ENCODE measurements at regions not wholly inside any gene's neighbourhood (a gene's known extent, or its start where the extent isn't known, plus 50 kb on each side); places are given as distances from the start of the nearest gene placed in this dataset.

- no peak for DNase-seq
Observed at GRCh38 chr16:77594799-77595596, 127.3 kb upstream of the NUDT7 start.

DNA sequence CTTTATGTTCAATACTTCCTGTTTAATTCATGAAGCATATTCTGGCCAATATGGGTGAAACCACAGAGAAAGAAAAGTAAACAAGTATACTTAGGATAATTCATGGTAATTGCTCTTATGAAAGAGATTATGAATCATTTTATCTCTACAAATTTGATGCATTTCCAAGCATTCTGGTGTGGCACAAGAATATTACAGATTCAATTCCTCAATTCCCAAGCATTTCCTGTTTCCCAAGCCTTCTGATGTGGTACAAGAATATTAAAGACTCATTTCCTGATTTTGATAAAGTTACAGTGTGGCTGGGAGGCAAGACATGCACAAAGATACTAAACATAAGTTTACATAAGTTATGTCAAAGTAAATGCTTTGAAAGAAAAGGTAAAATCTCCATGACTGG lies 126.1 kb upstream of the NUDT7 start:
- no peak for DNase-seq

DNA sequence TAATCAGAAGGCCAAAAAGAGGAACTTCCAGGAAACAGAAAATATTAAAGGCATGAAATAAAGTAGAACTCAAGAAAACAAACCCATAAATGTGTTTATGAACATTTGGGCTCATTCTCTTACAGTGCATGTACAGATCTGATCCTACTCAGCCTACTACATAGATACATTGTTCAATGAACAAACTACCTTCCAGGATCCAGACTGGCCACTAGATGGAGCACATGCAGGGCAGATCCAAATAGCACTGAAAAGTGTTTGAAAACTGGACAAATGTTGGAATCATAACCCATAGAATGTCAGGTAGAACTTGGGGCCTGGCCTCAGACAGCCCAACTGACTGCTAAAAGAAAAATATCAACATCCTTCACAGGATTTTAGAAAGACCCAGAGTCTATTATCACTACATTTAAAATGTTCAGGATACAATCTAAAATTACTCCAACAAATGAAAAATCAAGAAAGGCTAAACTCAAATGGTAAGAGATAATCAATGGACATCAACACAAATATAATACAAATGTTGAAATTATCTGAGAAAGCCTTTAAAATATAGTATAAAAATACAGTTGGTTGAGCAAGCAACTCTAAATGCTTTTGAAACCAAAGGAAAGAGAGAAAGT lies 122.4 kb upstream of the NUDT7 start:
- DNase-seq: peak; percentile 22

DNA sequence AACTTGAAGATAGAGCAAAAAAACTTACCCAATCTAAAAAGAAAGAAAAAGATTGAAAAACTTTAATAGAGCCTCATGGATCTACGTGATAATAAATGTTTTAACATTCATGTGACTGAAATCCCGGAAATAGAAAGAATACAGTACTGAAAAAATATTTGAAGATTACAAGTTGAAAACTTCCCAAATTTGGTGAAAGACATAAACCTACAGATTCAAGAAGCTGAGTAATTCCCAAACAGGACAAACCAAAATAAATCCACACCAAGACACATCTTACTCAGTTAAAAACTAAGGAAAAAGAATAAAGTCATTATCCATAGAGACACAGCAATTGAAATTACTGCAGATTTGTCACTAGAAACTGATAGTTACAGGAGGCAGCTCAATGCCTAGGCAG lies 121.8 kb upstream of the NUDT7 start:
- no peak for DNase-seq

GRCh38 chr16:77603656-77604055 lies 118.7 kb upstream of the NUDT7 start:
- DNase-seq: no peak

- no peak for DNase-seq
Observed at GRCh38 chr16:77610496-77610895, 111.8 kb upstream of the NUDT7 start.

GRCh38 chr16:77611386-77611785 lies 110.9 kb upstream of the NUDT7 start:
- DNase-seq: no peak

GRCh38 chr16:77612596-77612995 lies 109.7 kb upstream of the NUDT7 start:
- DNase-seq: no peak

- DNase-seq: no peak
Observed at GRCh38 chr16:77613095-77613494, 109.2 kb upstream of the NUDT7 start.

DNA sequence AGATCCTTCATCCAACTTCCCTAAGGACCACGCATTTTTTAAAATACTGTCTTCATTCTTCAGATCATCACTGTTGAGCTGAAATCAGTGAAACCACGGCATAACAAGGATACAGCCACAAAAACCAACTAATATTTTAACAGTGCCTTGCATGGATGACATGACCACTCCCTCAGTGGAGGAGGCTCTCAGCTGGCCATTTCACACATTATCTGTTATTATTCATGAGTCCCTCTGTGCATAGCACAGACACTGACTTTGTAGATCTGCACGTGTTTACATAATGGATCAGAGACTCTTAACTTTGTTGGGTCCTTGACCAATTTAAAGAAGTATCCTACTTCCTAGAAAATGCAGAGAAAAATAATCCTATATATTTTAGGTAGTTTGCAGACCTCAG lies 104.8 kb upstream of the NUDT7 start:
- no peak for DNase-seq

GRCh38 chr16:77617996-77618395 lies 104.3 kb upstream of the NUDT7 start:
- DNase-seq: no peak

GRCh38 chr16:77618951-77619350 lies 103.4 kb upstream of the NUDT7 start:
- DNase-seq: no peak

GRCh38 chr16:77624085-77624484 lies 98.2 kb upstream of the NUDT7 start:
- DNase-seq: no peak

- DNase-seq: no peak
Observed at GRCh38 chr16:77636615-77637014, 85.7 kb upstream of the NUDT7 start.

- DNase-seq: no peak
Observed at GRCh38 chr16:77637940-77638339, 84.4 kb upstream of the NUDT7 start.

- no peak for DNase-seq
Observed at GRCh38 chr16:77643176-77643575, 79.1 kb upstream of the NUDT7 start.

DNA sequence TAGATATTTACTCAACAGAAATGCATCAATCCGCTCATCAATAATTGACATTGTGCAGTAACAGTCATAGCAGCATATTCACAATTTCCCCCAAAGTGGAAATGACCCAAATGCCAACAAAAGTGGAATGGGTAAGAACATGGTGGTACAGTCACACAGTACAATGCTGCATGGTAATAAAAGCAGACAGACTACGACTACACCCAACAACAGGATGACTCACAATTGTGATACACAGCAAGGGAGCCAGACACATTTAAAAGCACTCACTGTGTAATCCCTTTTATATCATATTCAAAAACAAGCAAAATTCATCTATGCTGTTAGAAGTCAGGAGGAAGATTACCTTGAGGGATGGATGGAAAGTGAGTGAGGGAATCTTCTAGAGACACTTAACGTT lies 76.5 kb upstream of the NUDT7 start:
- no peak for DNase-seq

DNA sequence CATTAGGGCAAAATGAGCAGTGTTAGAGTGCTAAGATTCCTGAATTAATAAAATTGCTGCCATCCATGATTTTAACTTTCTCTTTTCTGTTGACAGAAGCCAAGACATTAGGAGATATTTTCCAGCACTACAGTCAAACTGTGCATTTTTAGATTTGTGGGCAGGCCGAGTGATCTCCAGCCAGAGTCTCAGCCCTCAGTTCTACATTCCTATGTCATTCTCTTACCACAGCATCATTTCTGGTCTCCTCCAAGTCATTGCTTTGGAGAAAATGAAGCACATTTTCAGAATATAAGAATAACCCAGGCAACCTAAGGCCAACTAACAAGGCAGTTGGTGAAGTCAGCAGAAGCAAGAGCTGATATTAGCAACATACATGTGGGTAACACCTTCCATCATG lies 74.6 kb upstream of the NUDT7 start:
- DNase-seq: no peak

- DNase-seq: no peak
Observed at GRCh38 chr16:77650761-77651160, 71.6 kb upstream of the NUDT7 start.

- no peak for DNase-seq
Observed at GRCh38 chr16:77652399-77652798, 69.9 kb upstream of the NUDT7 start.

GRCh38 chr16:77657016-77657415 lies 65.3 kb upstream of the NUDT7 start:
- DNase-seq: peak; percentile 52

GRCh38 chr16:77660311-77660710 lies 62.0 kb upstream of the NUDT7 start:
- DNase-seq: peak; percentile 36

- DNase-seq: no peak
Observed at GRCh38 chr16:77662246-77662645, 60.1 kb upstream of the NUDT7 start.

- no peak for DNase-seq
Observed at GRCh38 chr16:77663711-77664110, 58.6 kb upstream of the NUDT7 start.

- DNase-seq: no peak
Observed at GRCh38 chr16:77666771-77667170, 55.5 kb upstream of the NUDT7 start.

All from NCI-H2171 treated with DMSO at 0.1 percent for 48 hours (cell line).